Peyer's patch (tissue), 4 donors: ENCODE measurements at regions not wholly inside any gene's neighbourhood (a gene's known extent, or its start where the extent isn't known, plus 50 kb on each side); places are given as distances from the start of the nearest gene placed in this dataset.

Experiments used
- CTCF ChIP-seq, 6 experiments: fragments of 450-650 bp in 4 of 6; fragments of 200-600 bp in 2 of 6; sonication (generic) in 1 of 6; IDR thresholded peaks; one replicate each; pipeline ENCODE4 v1.5.1; 2017 to 2019; ENCODE audit warnings: antibody characterized with exemption in 6 of 6, mild to moderate bottlenecking in 3 of 6, moderate library complexity in 1 of 6
- POLR2A ChIP-seq, 2 donors: fragments of 450-650 bp; IDR thresholded peaks; one replicate each; pipeline ENCODE4 v1.5.1; 2017; ENCODE audit warnings: antibody characterized with exemption in 2 of 2, mild to moderate bottlenecking in 2 of 2, moderate library complexity in 2 of 2

GRCh38 chr6:62978920-62979319 is 232.3 kb upstream of the FKBP1C start:
- TF ChIP-seq CTCF (IDR thresholded peaks at IDR 0.05) (no peak), POLR2A (IDR thresholded peaks at IDR 0.05) (no peak)
